Bone marrow (tissue), 2 donors: ENCODE measurements at regions not wholly inside any gene's neighbourhood (a gene's known extent, or its start where the extent isn't known, plus 50 kb on each side); places are given as distances from the start of the nearest gene placed in this dataset.
A peak's percentile ranks its signal among the peaks of the same experiment; 100 is the strongest.
"Not testable (repeated sequence)": the region's sequence is repeated elsewhere in the genome, so short reads cannot be mapped to it uniquely, and the experiment has no call there.

ENCODE experiments used
- DNase-seq, 2 donors: peaks; one replicate each; lab custom pipeline; 2025; lab: John Stamatoyannopoulos, UW

GRCh38 chr5:91315701-91316100 is 67.4 kb downstream of the ARRDC3 start:
- no peak for DNase-seq

- DNase-seq = peak; percentile 43 to 99
Measured at GRCh38 chr5:91313757-91314673, 69.1 kb downstream of the ARRDC3 start.

GRCh38 chr5:91312698-91313097 is 70.4 kb downstream of the ARRDC3 start:
- DNase-seq = no peak

GRCh38 chr5:91311697-91312501 is 71.2 kb downstream of the ARRDC3 start:
- DNase-seq = peak; percentile 26 to 88

GRCh38 chr5:91311168-91311696 is 71.9 kb downstream of the ARRDC3 start:
- DNase-seq = no peak

GRCh38 chr5:91308157-91308556 is 75.0 kb downstream of the ARRDC3 start:
- DNase-seq = not testable (repeated sequence)

- DNase-seq = no peak
Measured at GRCh38 chr5:91307048-91307447, 76.1 kb downstream of the ARRDC3 start.

GRCh38 chr5:91306497-91306896 is 76.6 kb downstream of the ARRDC3 start:
- no peak for DNase-seq

- no peak for DNase-seq
Measured at GRCh38 chr5:91305640-91306039, 77.5 kb downstream of the ARRDC3 start.

- not testable (repeated sequence) for DNase-seq
Measured at GRCh38 chr5:91304015-91304414, 79.1 kb downstream of the ARRDC3 start.

- no peak for DNase-seq
Measured at GRCh38 chr5:91302958-91303357, 80.2 kb downstream of the ARRDC3 start.

GRCh38 chr5:91302305-91302704 is 80.8 kb downstream of the ARRDC3 start:
- DNase-seq = no peak

GRCh38 chr5:91301106-91301846 is 81.8 kb downstream of the ARRDC3 start:
- no peak for DNase-seq

- no peak for DNase-seq
Measured at GRCh38 chr5:91297994-91298393, 85.1 kb downstream of the ARRDC3 start.

GRCh38 chr5:91296674-91297143 is 86.4 kb downstream of the ARRDC3 start:
- no peak for DNase-seq

- not testable (repeated sequence) for DNase-seq
Measured at GRCh38 chr5:91296102-91296501, 87.0 kb downstream of the ARRDC3 start.

GRCh38 chr5:91293131-91293530 is 90.0 kb downstream of the ARRDC3 start:
- no peak for DNase-seq

- no peak for DNase-seq
Measured at GRCh38 chr5:91291628-91292569, 91.2 kb downstream of the ARRDC3 start.

GRCh38 chr5:91288118-91288916 is 94.8 kb downstream of the ARRDC3 start:
- no peak for DNase-seq

GRCh38 chr5:91285062-91285461 is 98.1 kb downstream of the ARRDC3 start:
- DNase-seq = not testable (repeated sequence)
